ENCODE measurements at regions not wholly inside any gene's neighbourhood (a gene's known extent, or its start where the extent isn't known, plus 50 kb on each side); places are given as distances from the start of the nearest gene placed in this dataset.
A peak's percentile ranks its signal among the peaks of the same experiment; 100 is the strongest.
"Not testable (repeated sequence)": the region's sequence is repeated elsewhere in the genome, so short reads cannot be mapped to it uniquely, and the experiment has no call there.

- not testable (repeated sequence) for H3K36me3 ChIP-seq (ENCODE audit: insufficient read depth, low read length); H3K4me1 ChIP-seq (ENCODE audit: insufficient read depth, low read length); H3K9me3 ChIP-seq (ENCODE audit: low read length); H3K27ac ChIP-seq (ENCODE audit: low read depth, low read length); H3K27me3 ChIP-seq (ENCODE audit: control insufficient read depth in 1 of 2, insufficient read depth in 2 of 2, low read length in 2 of 2); H3K9ac ChIP-seq (ENCODE audit: low read length); H3K4me3 ChIP-seq (ENCODE audit: low read depth in 1 of 2, low read length in 2 of 2)
Measured at GRCh38 chr2:44064281-44064680, 68.5 kb upstream of the LRPPRC start.

DNA sequence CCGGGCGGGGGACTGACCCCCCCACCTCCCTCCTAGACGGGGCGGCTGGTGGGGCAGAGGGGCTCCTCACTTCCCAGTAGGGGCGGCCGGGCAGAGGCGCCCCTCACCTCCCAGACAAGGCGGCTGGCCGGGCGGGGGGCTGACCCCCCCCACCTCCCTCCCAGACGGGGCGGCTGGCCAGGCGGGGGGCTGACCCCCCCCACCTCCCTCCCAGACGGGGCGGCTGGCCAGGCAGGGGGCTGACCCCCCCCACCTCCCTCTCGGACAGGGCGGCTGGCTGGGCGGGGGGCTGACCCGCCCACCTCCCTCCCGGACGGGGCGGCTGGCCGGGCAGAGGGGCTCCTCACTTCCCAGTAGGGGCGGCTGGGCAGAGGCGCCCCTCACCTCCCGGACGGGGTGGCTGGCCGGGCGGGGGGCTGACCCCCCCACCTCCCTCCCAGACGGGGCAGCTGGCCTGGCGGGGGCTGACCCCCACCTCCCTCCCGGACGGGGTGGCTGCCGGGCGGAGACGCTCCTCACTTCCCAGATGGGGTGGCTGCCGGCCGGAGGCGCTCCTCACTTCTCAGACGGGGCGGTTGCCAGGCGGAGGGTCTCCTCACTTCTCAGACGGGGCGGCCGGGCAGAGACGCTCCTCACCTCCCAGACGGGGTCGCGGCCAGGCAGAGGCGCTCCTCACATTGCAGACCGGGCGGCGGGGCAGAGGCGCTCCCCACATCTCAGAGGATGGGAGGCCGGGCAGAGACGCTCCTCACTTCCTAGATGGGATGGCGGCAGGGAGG lies 71.4 kb upstream of the LRPPRC start:
- H3K9me3 ChIP-seq (ENCODE audit: low read length); H3K27me3 ChIP-seq (ENCODE audit: control insufficient read depth in 1 of 2, insufficient read depth in 2 of 2, low read length in 2 of 2); H3K9ac ChIP-seq (ENCODE audit: low read length): not testable (repeated sequence)

GRCh38 chr2:44067791-44068181 lies 72.0 kb upstream of the LRPPRC start:
- H3K4me3 ChIP-seq (ENCODE audit: low read depth in 1 of 2, low read length in 2 of 2); H3K9me3 ChIP-seq (ENCODE audit: low read length); H3K4me1 ChIP-seq (ENCODE audit: insufficient read depth, low read length); H3K36me3 ChIP-seq (ENCODE audit: insufficient read depth, low read length); H3K27ac ChIP-seq (ENCODE audit: low read depth, low read length); H3K9ac ChIP-seq (ENCODE audit: low read length); H3K27me3 ChIP-seq (ENCODE audit: control insufficient read depth in 1 of 2, insufficient read depth in 2 of 2, low read length in 2 of 2): not testable (repeated sequence)

More for the DNA sequence above, 71.4 kb upstream of the LRPPRC start:
- not testable (repeated sequence) for H3K4me1 ChIP-seq (ENCODE audit: insufficient read depth, low read length); H3K36me3 ChIP-seq (ENCODE audit: insufficient read depth, low read length); H3K4me3 ChIP-seq (ENCODE audit: low read depth in 1 of 2, low read length in 2 of 2); H3K27ac ChIP-seq (ENCODE audit: low read depth, low read length)

GRCh38 chr2:44071454-44072046 lies 75.8 kb upstream of the LRPPRC start:
- Histone ChIP-seq H3K9me3 (ENCODE audit: low read length) (no peaks in the 10 kb centered on the region), H3K36me3 (ENCODE audit: insufficient read depth, low read length) (no peaks in the 10 kb centered on the region), H3K9ac (ENCODE audit: low read length) (no peak overlapping the region), H3K27ac (ENCODE audit: low read depth, low read length) (no peak overlapping the region), H3K4me3 (ENCODE audit: low read depth in 1 of 2, low read length in 2 of 2) (no peak overlapping the region), H3K4me1 (ENCODE audit: insufficient read depth, low read length) (no peaks in the 10 kb centered on the region), H3K27me3 (ENCODE audit: control insufficient read depth in 1 of 2, insufficient read depth in 2 of 2, low read length in 2 of 2) (no peaks in the 10 kb centered on the region)

GRCh38 chr2:44073667-44074066 lies 77.9 kb upstream of the LRPPRC start:
- H3K4me3 ChIP-seq (ENCODE audit: low read depth in 1 of 2, low read length in 2 of 2); H3K9ac ChIP-seq (ENCODE audit: low read length); H3K36me3 ChIP-seq (ENCODE audit: insufficient read depth, low read length); H3K27ac ChIP-seq (ENCODE audit: low read depth, low read length); H3K27me3 ChIP-seq (ENCODE audit: control insufficient read depth in 1 of 2, insufficient read depth in 2 of 2, low read length in 2 of 2); H3K9me3 ChIP-seq (ENCODE audit: low read length); H3K4me1 ChIP-seq (ENCODE audit: insufficient read depth, low read length): not testable (repeated sequence)

DNA sequence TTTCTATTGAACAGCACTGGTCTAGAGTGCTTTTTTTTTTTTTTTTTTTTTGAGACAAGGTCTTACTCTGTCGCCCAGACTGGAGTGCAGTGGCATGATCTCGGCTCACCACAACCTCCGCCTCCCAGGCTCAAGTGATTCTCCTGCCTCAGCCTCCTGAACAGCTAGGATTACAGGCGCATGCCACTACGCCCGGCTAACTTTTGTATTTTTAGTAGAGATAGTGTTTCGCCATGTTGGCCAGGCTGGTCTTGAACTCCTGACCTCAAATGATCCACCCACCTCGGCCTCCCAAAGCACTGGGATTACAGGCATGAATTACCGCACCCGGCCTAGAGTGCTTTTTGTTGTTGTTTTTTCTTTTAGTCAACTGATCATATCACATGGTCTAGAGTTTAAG lies 79.0 kb upstream of the LRPPRC start:
- H3K27me3 ChIP-seq (ENCODE audit: control insufficient read depth in 1 of 2, insufficient read depth in 2 of 2, low read length in 2 of 2); H3K9me3 ChIP-seq (ENCODE audit: low read length); H3K4me3 ChIP-seq (ENCODE audit: low read depth in 1 of 2, low read length in 2 of 2); H3K9ac ChIP-seq (ENCODE audit: low read length); H3K27ac ChIP-seq (ENCODE audit: low read depth, low read length); H3K4me1 ChIP-seq (ENCODE audit: insufficient read depth, low read length); H3K36me3 ChIP-seq (ENCODE audit: insufficient read depth, low read length): not testable (repeated sequence)

DNA sequence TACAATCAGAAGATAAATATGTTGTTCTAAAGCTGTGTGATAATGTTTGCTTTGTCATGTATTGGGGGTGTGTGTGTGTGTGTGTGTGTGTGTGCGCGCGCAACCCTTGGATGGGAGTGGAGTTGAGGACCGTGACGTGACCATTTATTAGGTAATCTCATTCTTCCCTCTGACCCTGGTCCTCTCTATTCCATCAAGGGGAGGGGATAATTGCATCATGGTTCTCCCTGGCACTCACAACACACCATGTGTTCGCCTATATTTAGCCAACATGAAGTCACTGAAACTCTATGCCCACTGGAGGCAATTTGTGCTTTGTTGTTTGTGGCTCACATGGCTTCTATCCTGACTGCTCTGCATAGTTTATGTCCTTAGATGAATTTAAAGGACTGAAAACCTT lies 79.8 kb upstream of the LRPPRC start:
- Histone ChIP-seq H3K4me1 (ENCODE audit: insufficient read depth, low read length) (no peaks in the 10 kb centered on the region), H3K36me3 (ENCODE audit: insufficient read depth, low read length) (no peaks in the 10 kb centered on the region), H3K27me3 (ENCODE audit: control insufficient read depth in 1 of 2, insufficient read depth in 2 of 2, low read length in 2 of 2) (no peaks in the 10 kb centered on the region), H3K9me3 (ENCODE audit: low read length) (no peaks in the 10 kb centered on the region), H3K4me3 (ENCODE audit: low read depth in 1 of 2, low read length in 2 of 2) (no peak overlapping the region), H3K27ac (ENCODE audit: low read depth, low read length) (no peak overlapping the region), H3K9ac (ENCODE audit: low read length) (no peak overlapping the region)

DNA sequence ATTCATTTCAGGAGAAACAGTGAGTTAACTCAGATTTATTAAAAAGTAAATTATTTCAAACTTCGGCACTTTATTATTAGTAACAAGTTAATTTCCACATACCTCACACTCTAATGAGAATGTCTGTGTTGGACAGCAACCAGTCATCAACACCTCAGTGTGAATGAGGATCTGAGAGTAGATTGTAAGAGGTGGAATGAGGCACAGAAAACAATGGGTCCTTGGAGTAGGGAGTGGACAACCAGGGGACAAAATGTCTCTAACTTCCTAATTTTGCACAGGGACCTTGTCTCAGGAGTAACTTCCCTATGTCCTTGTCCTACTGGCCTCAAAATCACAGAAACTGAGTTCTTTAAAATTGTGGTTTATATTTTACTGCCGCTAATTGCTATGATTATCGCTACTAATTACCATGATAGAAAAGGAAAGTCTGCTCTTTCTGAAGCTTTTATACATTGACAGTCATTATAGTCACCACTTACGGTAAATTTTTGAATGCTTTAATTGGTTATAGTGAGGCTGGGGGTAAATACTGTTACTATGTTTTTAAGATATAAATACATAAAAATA lies 82.2 kb upstream of the LRPPRC start:
- Histone ChIP-seq H3K4me1 (ENCODE audit: insufficient read depth, low read length) (no peaks in the 10 kb centered on the region), H3K9ac (ENCODE audit: low read length) (no peak overlapping the region), H3K27ac (ENCODE audit: low read depth, low read length) (no peak overlapping the region), H3K4me3 (ENCODE audit: low read depth in 1 of 2, low read length in 2 of 2) (no peak overlapping the region), H3K9me3 (ENCODE audit: low read length) (no peaks in the 10 kb centered on the region), H3K27me3 (ENCODE audit: control insufficient read depth in 1 of 2, insufficient read depth in 2 of 2, low read length in 2 of 2) (no peaks in the 10 kb centered on the region), H3K36me3 (ENCODE audit: insufficient read depth, low read length) (no peaks in the 10 kb centered on the region)

- Histone ChIP-seq H3K4me3 (ENCODE audit: low read depth in 1 of 2, low read length in 2 of 2) (no peak overlapping the region), H3K4me1 (ENCODE audit: insufficient read depth, low read length) (no peaks in the 10 kb centered on the region), H3K27me3 (ENCODE audit: control insufficient read depth in 1 of 2, insufficient read depth in 2 of 2, low read length in 2 of 2) (no peaks in the 10 kb centered on the region), H3K27ac (ENCODE audit: low read depth, low read length) (no peak overlapping the region), H3K9ac (ENCODE audit: low read length) (no peak overlapping the region), H3K36me3 (ENCODE audit: insufficient read depth, low read length) (no peaks in the 10 kb centered on the region), H3K9me3 (ENCODE audit: low read length) (no peaks in the 10 kb centered on the region)
Measured at GRCh38 chr2:44079686-44080085, 83.9 kb upstream of the LRPPRC start.

DNA sequence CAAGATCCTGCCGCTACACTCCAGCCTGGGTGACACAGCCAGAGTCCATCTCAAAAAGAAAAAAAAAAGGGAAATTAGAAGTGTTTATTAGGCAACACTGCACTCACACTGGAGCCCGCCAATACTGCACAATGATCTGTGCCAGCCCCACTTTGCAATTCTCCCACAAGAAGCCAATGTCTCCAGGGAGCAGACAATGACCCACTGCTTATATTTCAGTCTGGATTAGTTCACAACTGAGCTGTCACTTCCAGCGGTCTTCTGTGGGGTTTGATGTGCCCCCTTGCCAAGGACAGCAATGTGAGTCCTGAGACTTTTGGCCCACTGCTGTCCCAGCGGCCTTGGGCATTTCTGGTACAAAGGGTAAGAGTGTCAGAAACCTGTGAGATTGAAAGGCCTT lies 85.6 kb upstream of the PPM1B start:
- Histone ChIP-seq H3K36me3 (ENCODE audit: insufficient read depth, low read length) (no peaks in the 10 kb centered on the region), H3K9me3 (ENCODE audit: low read length) (no peaks in the 10 kb centered on the region), H3K27ac (ENCODE audit: low read depth, low read length) (no peak overlapping the region), H3K4me1 (ENCODE audit: insufficient read depth, low read length) (peaks cover 15% of the 10 kb centered on the region), H3K9ac (ENCODE audit: low read length) (no peak overlapping the region), H3K27me3 (ENCODE audit: control insufficient read depth in 1 of 2, insufficient read depth in 2 of 2, low read length in 2 of 2) (no peaks in the 10 kb centered on the region), H3K4me3 (ENCODE audit: low read depth in 1 of 2, low read length in 2 of 2) (no peak overlapping the region)

DNA sequence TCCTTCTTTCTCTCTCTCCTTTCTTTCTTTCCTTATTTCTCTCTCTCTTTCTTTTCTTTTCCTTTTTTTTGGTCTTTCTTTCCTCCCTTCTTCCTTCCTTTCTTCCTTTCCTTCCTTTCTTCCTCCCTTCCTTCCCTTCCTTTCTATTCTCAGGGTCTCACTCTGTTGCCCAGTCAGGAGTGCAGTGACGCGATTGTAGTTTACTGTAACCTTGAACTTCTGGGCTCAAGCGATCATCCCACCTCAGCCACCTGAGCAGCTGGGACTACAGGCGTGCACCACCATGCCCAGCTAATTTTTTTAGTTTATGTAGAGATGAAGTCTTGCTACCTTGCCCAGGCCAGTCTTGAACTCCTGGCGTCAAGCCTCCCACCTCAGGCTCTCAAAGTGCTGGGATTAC lies 83.8 kb upstream of the PPM1B start:
- Histone ChIP-seq H3K4me3 (ENCODE audit: low read depth in 1 of 2, low read length in 2 of 2) (no peak overlapping the region), H3K9me3 (ENCODE audit: low read length) (no peaks in the 10 kb centered on the region), H3K4me1 (ENCODE audit: insufficient read depth, low read length) (peaks cover 15% of the 10 kb centered on the region), H3K27ac (ENCODE audit: low read depth, low read length) (no peak overlapping the region), H3K9ac (ENCODE audit: low read length) (no peak overlapping the region), H3K27me3 (ENCODE audit: control insufficient read depth in 1 of 2, insufficient read depth in 2 of 2, low read length in 2 of 2) (no peaks in the 10 kb centered on the region), H3K36me3 (ENCODE audit: insufficient read depth, low read length) (no peaks in the 10 kb centered on the region)

- no peaks in the 10 kb centered on the region for H3K36me3 ChIP-seq (ENCODE audit: insufficient read depth, low read length)
- H3K9ac ChIP-seq (ENCODE audit: low read length), result no peak overlapping the region
- no peaks in the 10 kb centered on the region for H3K9me3 ChIP-seq (ENCODE audit: low read length)
- H3K4me3 ChIP-seq (ENCODE audit: low read depth in 1 of 2, low read length in 2 of 2), result peak overlapping the region in 1 of 2 donors; percentile 70
- H3K27me3 ChIP-seq (ENCODE audit: control insufficient read depth in 1 of 2, insufficient read depth in 2 of 2, low read length in 2 of 2), result no peaks in the 10 kb centered on the region
- peaks cover 15% of the 10 kb centered on the region for H3K4me1 ChIP-seq (ENCODE audit: insufficient read depth, low read length)
- no peak overlapping the region for H3K27ac ChIP-seq (ENCODE audit: low read depth, low read length)
Measured at GRCh38 chr2:44086629-44087028, 82.0 kb upstream of the PPM1B start.
